Heart right ventricle (tissue), 16 donors: ENCODE measurements at regions not wholly inside any gene's neighbourhood (a gene's known extent, or its start where the extent isn't known, plus 50 kb on each side); places are given as distances from the start of the nearest gene placed in this dataset.
A peak's percentile ranks its signal among the peaks of the same experiment; 100 is the strongest.

Experiments
- ATAC-seq, 8 donors: fragments of 200-7000 bp; cut with Tn5 transposase; one replicate each; pipeline ENCODE4 v1.9.1; 2020; ENCODE audit warnings: mild to moderate bottlenecking in 8 of 8, moderate library complexity in 8 of 8, moderate number of reproducible peaks in 1 of 8
- DNase-seq, 2 donors: peaks; one replicate each; pipeline ENCODE4 v3.0.0-alpha.2; 2020
- H3K27ac ChIP-seq, 10 donors: fragments of 200-600 bp; sonication (generic) in 2 of 10; one replicate each; pipeline versions ENCODE4 v1.5.0 to v1.8.0; 2020 to 2022; ENCODE audit warnings: mild to moderate bottlenecking in 3 of 10
- H3K27me3 ChIP-seq, 7 donors: fragments of 200-600 bp; one replicate each; pipeline ENCODE4 v1.8.0; 2021 to 2022; ENCODE audit warnings: mild to moderate bottlenecking in 2 of 7
- H3K36me3 ChIP-seq, 9 donors: fragments of 200-600 bp; sonication (generic) in 1 of 9; one replicate each; pipeline versions ENCODE4 v1.5.0 to v1.8.0; 2020 to 2022; ENCODE audit warnings: mild to moderate bottlenecking in 2 of 9
- H3K4me1 ChIP-seq, 9 donors: fragments of 200-600 bp; sonication (generic) in 1 of 9; one replicate each; pipeline versions ENCODE4 v1.5.0 to v1.8.0; 2020 to 2022; ENCODE audit warnings: mild to moderate bottlenecking in 4 of 9
- H3K4me3 ChIP-seq, 10 donors: fragments of 200-600 bp; sonication (generic) in 2 of 10; one replicate each; pipeline versions ENCODE4 v1.5.0 to v1.8.0; 2020 to 2022; ENCODE audit warnings: mild to moderate bottlenecking in 7 of 10, moderate library complexity in 2 of 10
- H3K9me3 ChIP-seq, 11 donors: fragments of 200-600 bp in 10 of 11; sonication (generic) in 2 of 11; one replicate each; pipeline versions ENCODE4 v1.5.0 to v1.8.0; 2013 to 2022; ENCODE audit warnings: mild to moderate bottlenecking in 2 of 11, control low read depth in 1 of 11, moderate library complexity in 1 of 11
- CTCF ChIP-seq, 9 donors: fragments of 200-600 bp; sonication (generic) in 2 of 9; IDR thresholded peaks; one replicate each; pipeline versions ENCODE4 v1.5.0 to v1.8.0; 2021 to 2022; ENCODE audit warnings: antibody characterized with exemption in 9 of 9, mild to moderate bottlenecking in 5 of 9, moderate library complexity in 1 of 9
- WGBS, 2 donors: extraction: QIAGEN DNeasy Blood & Tissue Kit; methylation state at CpG; one replicate each; pipeline ENCODE4 v1.1.7; 2013; ENCODE audit warnings: inconsistent platforms in 1 of 2; 5-methylcytosine and 5-hydroxymethylcytosine counted together
- intact Hi-C, 10 donors: fragments of 100-400 bp; cut with DNase I; formaldehyde crosslinking; loops; one replicate each; pipeline versions ENCODE4 v1.11.1 to v1.14.2; 2022
- donor health status: Arrhythmogenic right ventricular cardiomyopathy.
- donor health status: ischemic (EF 13 %, LVEDD 7.1; RV severe dilation, severe dysfunction).
- donor health status: healthy with polysubstance abuse.
- donor health status: DM: no; HTN: yes; CAD: no.
- donor health status: DM: no; HTN: no; CAD: no.
- donor health status: ischemic (EF 25% LVEDD 6.9; RV normal size, moderate dysfunction).
- donor health status: ischemic (EF 25% LVEDD 5.7; RV mildly dilated, moderate dysfunction).
- donor health status: healthy.
- donor health status: DM: yes; HTN: yes; CAD: no.
- donor health status: Ischemic cardiomyopathy.
- donor health status: ischemic (EF 35%, LVEDD 5.7; RV mildly dilated, moderate dysfunction).
- donor health status: nonischemic (EF 11% LVEDD 7.7; RV severe dilation, severe dysfunction).
- donor health status: DM: yes; HTN: yes; CAD: no.
- donor health status: PGD.
- donor health status: ischemic (EF 29% LVEDD 5.4; RV normal size, mild dysfunction).
- donor health status: nonischemic (EF 23%, LVEDD 6.1; RV moderate dilation, normal function).

GRCh38 chr13:23488442-23488841, 54.9 kb upstream of the SACS start:
- WGBS, 2 donors, result 19 to 27% methylated on average over 6 of the region's 6 CpGs
- intact Hi-C loops, result no loop called here
- ATAC-seq, result peak in 7 of 8 donors; percentile 48 to 83 (median 69)

GRCh38 chr13:23496255-23496654, 62.8 kb upstream of the SACS start:
- WGBS, 2 donors, result 90 to 91% methylated on average over 2 of the region's 2 CpGs

More at GRCh38 chr13:23488442-23488841, 54.9 kb upstream of the SACS start:
- Histone ChIP-seq H3K9me3 (no peaks in the 10 kb centered on the region), H3K4me1 (peaks cover 0 to 18% (median 5%) of the 10 kb centered on the region in 9 donors), H3K27me3 (no peaks in the 10 kb centered on the region), H3K27ac (peak overlapping the region in 2 of 10 donors; percentile 24 to 57), H3K36me3 (no peaks in the 10 kb centered on the region), H3K4me3 (no peak overlapping the region)
- TF ChIP-seq CTCF (IDR thresholded peaks at IDR 0.05), result no peak
- DNase-seq, result peak in 1 of 2 donors; percentile 25

GRCh38 chr13:23497191-23497590, 63.7 kb upstream of the SACS start:
- no peaks in the 10 kb centered on the region for H3K36me3 ChIP-seq
- no peak for TF ChIP-seq CTCF (IDR thresholded peaks at IDR 0.05)
- H3K27ac ChIP-seq, result no peak overlapping the region
- no peaks in the 10 kb centered on the region for H3K27me3 ChIP-seq
- intact Hi-C loops, result no loop called here
- no peak for ATAC-seq
- no peaks in the 10 kb centered on the region for H3K9me3 ChIP-seq
- no peak overlapping the region for H3K4me3 ChIP-seq
- DNase-seq, result no peak
- 88 to 89% methylated on average over 6 of the region's 6 CpGs for WGBS, 2 donors
- no peaks in the 10 kb centered on the region for H3K4me1 ChIP-seq

More at GRCh38 chr13:23496255-23496654, 62.8 kb upstream of the SACS start:
- TF ChIP-seq CTCF (IDR thresholded peaks at IDR 0.05), result no peak
- no peaks in the 10 kb centered on the region for H3K36me3 ChIP-seq
- H3K9me3 ChIP-seq, result no peaks in the 10 kb centered on the region
- no peaks in the 10 kb centered on the region for H3K27me3 ChIP-seq
- no peak overlapping the region for H3K27ac ChIP-seq
- DNase-seq (no peak), ATAC-seq (no peak)
- intact Hi-C loops, result no loop called here
- no peak overlapping the region for H3K4me3 ChIP-seq
- no peaks in the 10 kb centered on the region for H3K4me1 ChIP-seq

GRCh38 chr13:23500849-23501248, 67.3 kb upstream of the SACS start:
- 69 to 78% methylated on average over 4 of the region's 4 CpGs for WGBS, 2 donors
- no peak for TF ChIP-seq CTCF (IDR thresholded peaks at IDR 0.05)
- intact Hi-C loops, result no loop called here
- ATAC-seq (no peak), DNase-seq (no peak)
- Histone ChIP-seq H3K27me3 (no peaks in the 10 kb centered on the region), H3K36me3 (no peaks in the 10 kb centered on the region), H3K4me1 (peaks cover 0 to 15% (median 11%) of the 10 kb centered on the region in 9 donors), H3K27ac (no peak overlapping the region), H3K9me3 (no peaks in the 10 kb centered on the region), H3K4me3 (no peak overlapping the region)
